Fibroblast of pulmonary artery (primary cell): ENCODE measurements at regions not wholly inside any gene's neighbourhood (a gene's known extent, or its start where the extent isn't known, plus 50 kb on each side); places are given as distances from the start of the nearest gene placed in this dataset.

Source experiments
- DNase-seq: peaks from one replicate; pipeline ENCODE4 v3.0.0-alpha.2; 2010; ENCODE audit warnings: low read depth
- H3K4me3 ChIP-seq: replicated peaks from 2 replicates; pipeline ENCODE4 v1.5.1; 2011; ENCODE audit warnings: low read depth, mild to moderate bottlenecking, control low read depth, low read length, moderate library complexity
- CTCF ChIP-seq: IDR thresholded peaks from 2 replicates; pipeline ENCODE4 v1.5.1; 2011; ENCODE audit warnings: mild to moderate bottlenecking, control low read depth, low read length, inconsistent platforms; ENCODE audit errors: missing control alignments

DNA sequence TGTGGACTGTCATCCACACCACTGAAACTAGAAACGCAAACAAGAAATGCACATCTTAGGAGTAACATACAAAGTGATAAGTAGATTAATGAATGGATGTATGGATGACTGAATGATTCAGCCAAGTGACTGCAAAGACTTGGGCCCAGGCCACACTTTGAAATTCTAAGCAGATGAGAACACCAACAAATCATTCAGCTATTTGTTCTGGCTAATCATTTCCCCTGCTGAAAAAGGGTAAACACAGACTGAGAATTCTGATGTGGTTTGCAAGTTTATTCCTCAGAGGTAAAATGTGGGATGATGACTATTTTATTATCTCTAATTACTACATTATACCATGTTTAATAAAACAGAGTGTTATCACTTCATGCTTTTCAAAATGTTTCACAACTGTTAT is 163.2 kb upstream of the ADAMTS16 start:
- TF ChIP-seq CTCF, result no peak
- H3K4me3 ChIP-seq, result no peak overlapping the region
- no peak for DNase-seq

- no peak for DNase-seq
Observed at GRCh38 chr5:4977416-4978110, 162.6 kb upstream of the ADAMTS16 start.

GRCh38 chr5:4980201-4980600 is 159.9 kb upstream of the ADAMTS16 start:
- no peak for DNase-seq
- TF ChIP-seq CTCF, result no peak
- no peak overlapping the region for H3K4me3 ChIP-seq

More at GRCh38 chr5:4977416-4978110, 162.6 kb upstream of the ADAMTS16 start:
- no peak for TF ChIP-seq CTCF
- no peak overlapping the region for H3K4me3 ChIP-seq

DNA sequence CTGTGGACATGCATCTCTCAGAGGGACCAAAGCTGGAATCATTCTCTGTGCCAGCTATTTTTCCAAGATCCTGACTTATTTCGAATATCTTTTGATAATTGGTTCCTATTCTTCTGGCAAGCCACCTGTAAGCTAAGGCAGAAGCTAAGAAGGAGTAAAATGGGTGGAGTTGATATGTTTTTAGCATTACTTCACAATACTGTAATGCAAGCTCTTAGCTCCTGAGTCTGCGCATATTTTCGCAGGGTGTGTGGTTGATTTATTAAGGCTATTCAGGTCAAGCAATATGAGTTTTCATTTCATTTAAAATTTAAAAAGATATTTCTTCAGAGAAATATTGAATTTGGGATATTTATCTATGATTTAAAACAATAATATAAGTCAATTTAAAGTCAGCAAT is 158.5 kb upstream of the ADAMTS16 start:
- no peak for TF ChIP-seq CTCF
- no peak for DNase-seq
- no peak overlapping the region for H3K4me3 ChIP-seq

DNA sequence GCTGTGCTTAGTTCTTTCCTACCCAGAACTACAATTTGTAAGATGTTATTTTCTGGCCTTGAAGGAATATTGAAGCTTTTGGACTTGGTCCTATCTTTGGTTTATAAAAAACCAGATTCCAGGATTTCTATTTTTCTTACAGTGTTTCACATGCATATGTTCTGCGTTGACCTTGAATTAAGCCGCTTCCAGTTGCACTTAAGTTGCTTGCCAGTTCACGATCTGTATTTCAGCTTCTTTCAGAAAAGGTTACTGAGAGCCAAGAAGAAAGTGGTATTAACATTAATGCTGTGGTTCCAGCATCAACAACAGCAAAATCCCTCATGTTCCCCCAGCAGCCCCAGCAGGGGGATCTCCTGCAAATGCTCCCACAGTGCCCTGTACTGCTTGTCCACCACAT is 156.4 kb upstream of the ADAMTS16 start:
- no peak for DNase-seq
- no peak overlapping the region for H3K4me3 ChIP-seq
- TF ChIP-seq CTCF, result no peak

- no peak for TF ChIP-seq CTCF
- H3K4me3 ChIP-seq, result no peak overlapping the region
- DNase-seq, result no peak
Observed at GRCh38 chr5:4984461-4984860, 155.7 kb upstream of the ADAMTS16 start.

- DNase-seq, result no peak
- TF ChIP-seq CTCF, result no peak
- no peak overlapping the region for H3K4me3 ChIP-seq
Observed at GRCh38 chr5:4987431-4987830, 152.7 kb upstream of the ADAMTS16 start.
